Spleen (tissue), 7 donors: ENCODE measurements at regions not wholly inside any gene's neighbourhood (a gene's known extent, or its start where the extent isn't known, plus 50 kb on each side); places are given as distances from the start of the nearest gene placed in this dataset.

Experiments used
- CTCF ChIP-seq, 11 experiments: fragments of 200-600 bp in 7 of 11; fragments of 450-650 bp in 4 of 11; sonication (generic) in 4 of 11; IDR thresholded peaks in 8 of 11; conservative IDR thresholded peaks in 3 of 11; 1 replicate in 7 of 11; 2 replicates in 4 of 11; pipeline versions ENCODE4 v1.4.0 to v1.8.0; 2016 to 2021; ENCODE audit warnings: antibody characterized with exemption in 11 of 11, inconsistent platforms in 4 of 11, mild to moderate bottlenecking in 1 of 11
- POLR2A ChIP-seq, 3 donors: fragments of 450-650 bp; IDR thresholded peaks; one replicate each; pipeline ENCODE4 v1.5.1; 2017; ENCODE audit warnings: antibody characterized with exemption in 3 of 3, mild to moderate bottlenecking in 1 of 3
- POLR2AphosphoS5 ChIP-seq, 3 donors: sonication (generic); formaldehyde crosslinking; IDR thresholded peaks; one replicate each; pipeline ENCODE4 v1.5.1; 2017; ENCODE audit warnings: antibody characterized with exemption in 3 of 3
- donor health status: DM: no; HTN: no; CAD: no; lungs with moderate emphysema.
- donor health status: DM: no; HTN: no; CAD: no.
- donor health status: DM: no; HTN: no; CAD: no.

GRCh38 chr6:167054987-167055386 lies 55.8 kb downstream of the CEP43 start:
- TF ChIP-seq CTCF (IDR thresholded peaks at IDR 0.05 in 8 of 11, conservative IDR thresholded peaks at IDR 0.05 in 3 of 11) (no peak), POLR2A (IDR thresholded peaks at IDR 0.05) (no peak), POLR2AphosphoS5 (IDR thresholded peaks at IDR 0.05) (no peak)
